ENCODE measurements at regions not wholly inside any gene's neighbourhood (a gene's known extent, or its start where the extent isn't known, plus 50 kb on each side); places are given as distances from the start of the nearest gene placed in this dataset.
"Not testable (repeated sequence)": the region's sequence is repeated elsewhere in the genome, so short reads cannot be mapped to it uniquely, and the experiment has no call there.

DNA sequence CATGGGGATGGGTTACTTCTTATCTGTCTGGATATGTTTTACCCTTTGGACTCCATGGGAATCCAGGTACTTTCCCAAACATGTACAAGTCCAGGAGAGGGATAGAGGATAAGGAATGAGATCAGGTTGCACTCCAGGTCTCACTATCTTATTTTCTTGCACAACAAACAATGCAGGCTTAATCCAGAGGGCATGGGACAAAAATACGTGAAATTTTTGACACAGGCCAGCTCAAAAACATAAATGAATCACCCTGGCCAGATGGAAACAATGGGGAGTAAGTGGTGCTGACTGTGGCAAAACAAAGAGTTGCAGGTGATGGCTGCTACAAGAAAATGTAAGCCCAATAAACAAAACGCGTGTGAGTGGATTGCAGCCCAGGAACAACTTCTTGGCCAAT is 69.4 kb upstream of the GAS1 start:
- H3K27ac Mint-ChIP-seq: no peak overlapping the region
- peaks cover 11% of the 10 kb centered on the region for H3K36me3 Mint-ChIP-seq

DNA sequence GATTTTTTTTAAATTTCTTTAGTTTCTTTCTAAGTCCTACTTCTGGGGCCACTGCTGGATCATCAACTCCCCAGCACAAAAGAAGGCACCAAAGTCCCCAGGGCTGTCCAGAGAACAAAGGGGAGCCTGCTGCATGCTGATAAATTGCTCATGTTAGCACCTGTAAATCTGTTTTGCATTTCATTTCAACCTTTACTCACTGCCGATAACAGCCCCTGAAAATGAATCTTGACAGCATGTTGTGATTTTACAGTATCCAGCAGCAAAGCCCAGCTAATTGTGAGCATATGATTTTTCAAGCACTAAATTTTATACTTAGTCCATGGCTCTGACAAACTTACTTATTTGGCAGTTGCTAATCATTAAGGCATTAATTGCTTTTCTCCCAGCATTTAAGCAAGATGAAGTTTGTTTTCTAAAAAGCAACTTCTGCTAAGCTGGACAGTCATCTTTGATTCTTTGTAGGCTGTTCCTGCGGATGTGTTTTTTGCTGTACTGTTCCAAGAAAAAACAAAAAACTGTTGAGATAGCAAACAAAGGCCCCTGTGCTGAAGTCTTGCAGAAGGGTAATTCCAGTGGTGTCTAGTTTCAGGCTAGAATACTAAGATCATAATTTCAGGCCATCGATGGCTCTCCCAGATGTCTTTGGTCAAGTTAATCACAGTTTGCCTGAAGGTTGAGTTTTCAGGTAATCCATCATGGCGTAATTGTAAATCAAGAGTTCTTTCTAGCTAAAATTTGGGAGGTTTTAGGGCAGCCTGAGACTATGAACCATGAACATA is 73.1 kb upstream of the GAS1 start:
- peaks cover 8% of the 10 kb centered on the region for H3K9me3 Mint-ChIP-seq
- H3K27me3 Mint-ChIP-seq: no peaks in the 10 kb centered on the region
- TF ChIP-seq, protein P1, sequence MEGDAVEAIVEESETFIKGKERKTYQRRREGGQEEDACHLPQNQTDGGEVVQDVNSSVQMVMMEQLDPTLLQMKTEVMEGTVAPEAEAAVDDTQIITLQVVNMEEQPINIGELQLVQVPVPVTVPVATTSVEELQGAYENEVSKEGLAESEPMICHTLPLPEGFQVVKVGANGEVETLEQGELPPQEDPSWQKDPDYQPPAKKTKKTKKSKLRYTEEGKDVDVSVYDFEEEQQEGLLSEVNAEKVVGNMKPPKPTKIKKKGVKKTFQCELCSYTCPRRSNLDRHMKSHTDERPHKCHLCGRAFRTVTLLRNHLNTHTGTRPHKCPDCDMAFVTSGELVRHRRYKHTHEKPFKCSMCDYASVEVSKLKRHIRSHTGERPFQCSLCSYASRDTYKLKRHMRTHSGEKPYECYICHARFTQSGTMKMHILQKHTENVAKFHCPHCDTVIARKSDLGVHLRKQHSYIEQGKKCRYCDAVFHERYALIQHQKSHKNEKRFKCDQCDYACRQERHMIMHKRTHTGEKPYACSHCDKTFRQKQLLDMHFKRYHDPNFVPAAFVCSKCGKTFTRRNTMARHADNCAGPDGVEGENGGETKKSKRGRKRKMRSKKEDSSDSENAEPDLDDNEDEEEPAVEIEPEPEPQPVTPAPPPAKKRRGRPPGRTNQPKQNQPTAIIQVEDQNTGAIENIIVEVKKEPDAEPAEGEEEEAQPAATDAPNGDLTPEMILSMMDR (conservative IDR thresholded peaks at IDR 0.05): no peak
- H3K4me3 Mint-ChIP-seq: no peak overlapping the region
- peaks cover 51% of the 10 kb centered on the region for H3K4me1 Mint-ChIP-seq (ENCODE audit: unreplicated experiment)
- peaks cover 14% of the 10 kb centered on the region for H3K36me3 Mint-ChIP-seq
- H3K27ac Mint-ChIP-seq: peak overlapping the region; percentile 44
- no peak for DNase-seq (ENCODE audit: extremely low spot score, unreplicated experiment)

More for the DNA sequence above, 69.4 kb upstream of the GAS1 start:
- DNase-seq (ENCODE audit: extremely low spot score, unreplicated experiment): no peak
- H3K4me1 Mint-ChIP-seq (ENCODE audit: unreplicated experiment): peaks cover 46% of the 10 kb centered on the region
- H3K4me3 Mint-ChIP-seq: no peak overlapping the region
- H3K9me3 Mint-ChIP-seq: peaks cover 8% of the 10 kb centered on the region
- TF ChIP-seq, protein P1 (conservative IDR thresholded peaks at IDR 0.05): no peak
- H3K27me3 Mint-ChIP-seq: no peaks in the 10 kb centered on the region

DNA sequence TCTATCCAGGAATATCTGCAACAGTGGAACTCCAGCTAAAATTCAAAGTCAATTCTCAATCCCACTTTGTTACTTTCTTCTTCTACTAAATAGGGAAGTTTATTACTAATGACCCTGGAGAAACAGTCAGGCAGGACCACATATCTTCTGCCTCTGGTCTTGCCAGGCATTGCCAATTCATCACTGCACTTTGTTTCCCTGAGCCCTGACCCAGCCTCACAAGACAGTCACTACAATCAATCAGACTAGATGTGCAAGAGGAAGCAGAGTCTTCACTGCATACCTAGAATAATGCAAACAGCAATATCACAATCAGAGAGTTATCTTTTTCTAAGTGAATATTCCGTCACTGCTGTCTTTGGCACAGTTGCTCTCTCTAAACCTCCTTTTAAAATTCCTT is 74.9 kb upstream of the GAS1 start:
- Mint-ChIP-seq H3K27ac (no peak overlapping the region), H3K4me1 (ENCODE audit: unreplicated experiment) (peaks cover 49% of the 10 kb centered on the region)
- DNase-seq (ENCODE audit: extremely low spot score, unreplicated experiment): no peak

DNA sequence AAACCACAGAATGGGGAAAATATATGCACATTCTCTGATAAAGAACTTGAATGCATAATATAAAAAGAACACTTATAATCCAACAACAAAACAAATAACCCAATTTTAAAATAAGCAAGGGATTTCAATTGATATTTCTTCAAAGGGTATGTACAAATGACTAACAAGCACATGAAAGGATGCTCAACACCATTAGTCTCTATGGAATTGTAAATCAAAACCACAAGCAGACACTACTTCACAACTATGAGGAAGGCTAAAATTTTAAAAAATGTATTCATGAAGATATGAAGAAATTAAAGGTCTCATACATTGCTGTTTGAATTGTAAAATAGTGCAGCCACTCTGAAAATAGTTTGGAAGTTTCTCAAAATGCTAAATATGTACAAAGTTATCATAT is 78.9 kb upstream of the GAS1 start:
- peaks cover 19% of the 10 kb centered on the region for H3K4me1 Mint-ChIP-seq (ENCODE audit: unreplicated experiment)
- H3K27me3 Mint-ChIP-seq: no peaks in the 10 kb centered on the region
- TF ChIP-seq, protein P1 (conservative IDR thresholded peaks at IDR 0.05): no peak
- peaks cover 7% of the 10 kb centered on the region for H3K36me3 Mint-ChIP-seq
- no peaks in the 10 kb centered on the region for H3K9me3 Mint-ChIP-seq
- no peak overlapping the region for H3K4me3 Mint-ChIP-seq
- H3K27ac Mint-ChIP-seq: no peak overlapping the region
- no peak for DNase-seq (ENCODE audit: extremely low spot score, unreplicated experiment)

More for the DNA sequence above, 74.9 kb upstream of the GAS1 start:
- peaks cover 2% of the 10 kb centered on the region for H3K9me3 Mint-ChIP-seq
- TF ChIP-seq, protein P1 (conservative IDR thresholded peaks at IDR 0.05): no peak
- H3K27me3 Mint-ChIP-seq: no peaks in the 10 kb centered on the region
- peaks cover 8% of the 10 kb centered on the region for H3K36me3 Mint-ChIP-seq
- no peak overlapping the region for H3K4me3 Mint-ChIP-seq

DNA sequence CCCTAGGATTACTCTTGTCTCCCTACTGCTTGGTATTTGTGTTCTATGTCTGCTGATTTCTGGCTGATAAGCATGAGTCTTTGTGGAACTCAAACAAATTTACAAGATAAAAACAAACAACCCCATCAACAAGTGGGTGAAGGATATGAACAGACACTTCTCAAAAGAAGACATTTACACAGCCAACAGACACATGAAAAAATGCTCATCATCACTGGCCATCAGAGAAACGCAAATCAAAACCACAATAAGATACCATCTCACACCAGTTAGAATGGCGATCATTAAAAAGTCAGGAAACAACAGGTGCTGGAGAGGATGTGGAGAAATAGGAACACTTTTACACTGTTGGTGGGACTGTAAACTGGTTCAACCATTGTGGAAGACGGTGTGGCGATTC is 81.5 kb upstream of the GAS1 start:
- DNase-seq (ENCODE audit: extremely low spot score, unreplicated experiment); H3K27me3 Mint-ChIP-seq; H3K4me3 Mint-ChIP-seq; H3K36me3 Mint-ChIP-seq; H3K9me3 Mint-ChIP-seq; H3K27ac Mint-ChIP-seq: not testable (repeated sequence)
- H3K4me1 Mint-ChIP-seq (ENCODE audit: unreplicated experiment): peaks cover 10% of the 10 kb centered on the region

DNA sequence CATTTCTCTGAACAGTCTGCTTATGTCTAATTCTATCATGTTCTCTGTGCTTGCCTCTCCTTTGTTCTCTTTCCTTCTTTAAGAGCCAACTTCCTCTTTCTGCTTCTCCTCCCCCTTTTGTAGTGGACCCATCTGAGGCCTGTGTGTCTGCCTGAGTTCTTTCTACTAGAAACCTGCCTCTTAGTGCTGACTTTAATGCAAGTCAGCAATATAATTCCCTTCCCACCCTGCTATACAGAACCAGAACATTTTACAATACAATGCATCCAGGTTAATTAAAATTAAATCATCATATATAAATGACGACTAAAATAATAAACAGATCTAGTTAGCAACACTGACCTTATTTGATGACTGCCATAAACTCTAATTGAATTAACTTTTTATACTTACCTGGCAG is 82.6 kb upstream of the GAS1 start:
- Mint-ChIP-seq H3K36me3 (peaks cover 4% of the 10 kb centered on the region), H3K4me1 (ENCODE audit: unreplicated experiment) (peaks cover 21% of the 10 kb centered on the region), H3K9me3 (no peaks in the 10 kb centered on the region), H3K27me3 (no peaks in the 10 kb centered on the region), H3K4me3 (no peak overlapping the region), H3K27ac (no peak overlapping the region)
- DNase-seq (ENCODE audit: extremely low spot score, unreplicated experiment): no peak
- TF ChIP-seq, protein P1 (conservative IDR thresholded peaks at IDR 0.05): no peak
